ENCODE measurements at regions not wholly inside any gene's neighbourhood (a gene's known extent, or its start where the extent isn't known, plus 50 kb on each side); places are given as distances from the start of the nearest gene placed in this dataset.
"Not testable (repeated sequence)": the region's sequence is repeated elsewhere in the genome, so short reads cannot be mapped to it uniquely, and the experiment has no call there.

GRCh38 chr1:191525944-191526343 is 632.3 kb upstream of the RGS18 start:
- H3K27ac ChIP-seq (ENCODE audit: insufficient read depth in 1 of 2, low read depth in 1 of 2, low read length in 2 of 2, poor library complexity in 1 of 2, severe bottlenecking in 2 of 2); H3K4me3 ChIP-seq (ENCODE audit: control insufficient read depth in 1 of 7, extremely low read depth in 1 of 7, insufficient read depth in 4 of 7, low read depth in 2 of 7, low read length in 6 of 7); H3K36me3 ChIP-seq (ENCODE audit: control insufficient read depth in 4 of 4, insufficient read depth in 4 of 4, low read length in 3 of 4); CTCF ChIA-PET; H3K27me3 ChIP-seq (replicated peaks in 2 of 5; ENCODE audit: control insufficient read depth in 4 of 5, insufficient read depth in 5 of 5, low read length in 4 of 5); POLR2A ChIA-PET; H3K9me3 ChIP-seq (ENCODE audit: control extremely low read depth in 1 of 5, control insufficient read depth in 4 of 5, insufficient read depth in 2 of 5, low read depth in 1 of 5, low read length in 4 of 5); H3K4me1 ChIP-seq (ENCODE audit: control extremely low read depth in 1 of 4, control insufficient read depth in 4 of 4, insufficient read depth in 4 of 4, low read length in 3 of 4); DNase-seq: not testable (repeated sequence)
- WGBS (ENCODE audit: insufficient coverage) = no CpG with 5 or more reads among the region's 5 CpGs

- H3K4me3 ChIP-seq (ENCODE audit: control insufficient read depth in 1 of 7, extremely low read depth in 1 of 7, insufficient read depth in 4 of 7, low read depth in 2 of 7, low read length in 6 of 7) = no peak overlapping the region
- WGBS (ENCODE audit: insufficient coverage) = 100% methylated on average over 3 of the region's 6 CpGs
- H3K9me3 ChIP-seq (ENCODE audit: control extremely low read depth in 1 of 5, control insufficient read depth in 4 of 5, insufficient read depth in 2 of 5, low read depth in 1 of 5, low read length in 4 of 5) = no peaks in the 10 kb centered on the region
- H3K36me3 ChIP-seq (ENCODE audit: control insufficient read depth in 4 of 4, insufficient read depth in 4 of 4, low read length in 3 of 4) = no peaks in the 10 kb centered on the region
- H3K27me3 ChIP-seq (replicated peaks in 2 of 5; ENCODE audit: control insufficient read depth in 4 of 5, insufficient read depth in 5 of 5, low read length in 4 of 5) = no peaks in the 10 kb centered on the region
- CTCF ChIA-PET = no interaction called here
- H3K27ac ChIP-seq (ENCODE audit: insufficient read depth in 1 of 2, low read depth in 1 of 2, low read length in 2 of 2, poor library complexity in 1 of 2, severe bottlenecking in 2 of 2) = no peak overlapping the region
- H3K4me1 ChIP-seq (ENCODE audit: control extremely low read depth in 1 of 4, control insufficient read depth in 4 of 4, insufficient read depth in 4 of 4, low read length in 3 of 4) = no peaks in the 10 kb centered on the region
- DNase-seq = no peak
- POLR2A ChIA-PET = no interaction called here
Measured at GRCh38 chr1:191528275-191528674, 630.0 kb upstream of the RGS18 start.

GRCh38 chr1:191530928-191531327 is 627.3 kb upstream of the RGS18 start:
- H3K36me3 ChIP-seq (ENCODE audit: control insufficient read depth in 4 of 4, insufficient read depth in 4 of 4, low read length in 3 of 4) = no peaks in the 10 kb centered on the region
- no peaks in the 10 kb centered on the region for H3K9me3 ChIP-seq (ENCODE audit: control extremely low read depth in 1 of 5, control insufficient read depth in 4 of 5, insufficient read depth in 2 of 5, low read depth in 1 of 5, low read length in 4 of 5)
- no peak overlapping the region for H3K27ac ChIP-seq (ENCODE audit: insufficient read depth in 1 of 2, low read depth in 1 of 2, low read length in 2 of 2, poor library complexity in 1 of 2, severe bottlenecking in 2 of 2)
- H3K4me3 ChIP-seq (ENCODE audit: control insufficient read depth in 1 of 7, extremely low read depth in 1 of 7, insufficient read depth in 4 of 7, low read depth in 2 of 7, low read length in 6 of 7) = no peak overlapping the region
- no peak for DNase-seq
- ChIA-PET CTCF (no interaction called here), POLR2A (no interaction called here)
- H3K4me1 ChIP-seq (ENCODE audit: control extremely low read depth in 1 of 4, control insufficient read depth in 4 of 4, insufficient read depth in 4 of 4, low read length in 3 of 4) = no peaks in the 10 kb centered on the region
- H3K27me3 ChIP-seq (replicated peaks in 2 of 5; ENCODE audit: control insufficient read depth in 4 of 5, insufficient read depth in 5 of 5, low read length in 4 of 5) = no peaks in the 10 kb centered on the region

DNA sequence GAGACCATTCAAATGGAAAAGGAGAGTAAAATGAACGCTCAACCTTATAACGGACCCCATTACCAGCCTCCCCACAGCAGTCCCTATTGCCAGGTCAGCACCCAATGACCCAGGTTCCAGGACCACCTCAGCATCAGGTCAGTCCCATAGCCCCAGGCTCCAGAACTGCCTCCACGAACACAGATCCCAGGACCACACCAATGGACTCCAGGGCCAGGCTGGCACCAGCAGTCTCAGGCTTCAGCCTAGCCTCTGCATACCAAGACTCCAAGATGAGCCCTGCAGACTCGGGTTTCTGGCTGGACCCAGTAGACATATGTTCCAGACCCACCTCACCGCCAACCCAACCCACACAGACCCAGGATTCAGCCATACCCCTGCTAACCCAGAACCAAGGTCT is 625.0 kb upstream of the RGS18 start:
- no peak overlapping the region for H3K27ac ChIP-seq (ENCODE audit: insufficient read depth in 1 of 2, low read depth in 1 of 2, low read length in 2 of 2, poor library complexity in 1 of 2, severe bottlenecking in 2 of 2)
- H3K9me3 ChIP-seq (ENCODE audit: control extremely low read depth in 1 of 5, control insufficient read depth in 4 of 5, insufficient read depth in 2 of 5, low read depth in 1 of 5, low read length in 4 of 5) = peaks cover 0 to 9% (median 0%) of the 10 kb centered on the region in 5 experiments
- no peaks in the 10 kb centered on the region for H3K4me1 ChIP-seq (ENCODE audit: control extremely low read depth in 1 of 4, control insufficient read depth in 4 of 4, insufficient read depth in 4 of 4, low read length in 3 of 4)
- H3K27me3 ChIP-seq (replicated peaks in 2 of 5; ENCODE audit: control insufficient read depth in 4 of 5, insufficient read depth in 5 of 5, low read length in 4 of 5) = no peaks in the 10 kb centered on the region
- 100% methylated on average over 4 of the region's 5 CpGs for WGBS (ENCODE audit: insufficient coverage)
- no peak for DNase-seq
- ChIA-PET CTCF (no interaction called here), POLR2A (no interaction called here)
- H3K4me3 ChIP-seq (ENCODE audit: control insufficient read depth in 1 of 7, extremely low read depth in 1 of 7, insufficient read depth in 4 of 7, low read depth in 2 of 7, low read length in 6 of 7) = no peak overlapping the region
- H3K36me3 ChIP-seq (ENCODE audit: control insufficient read depth in 4 of 4, insufficient read depth in 4 of 4, low read length in 3 of 4) = no peaks in the 10 kb centered on the region

- no peaks in the 10 kb centered on the region for H3K4me1 ChIP-seq (ENCODE audit: control extremely low read depth in 1 of 4, control insufficient read depth in 4 of 4, insufficient read depth in 4 of 4, low read length in 3 of 4)
- H3K4me3 ChIP-seq (ENCODE audit: control insufficient read depth in 1 of 7, extremely low read depth in 1 of 7, insufficient read depth in 4 of 7, low read depth in 2 of 7, low read length in 6 of 7) = no peak overlapping the region
- DNase-seq = no peak
- no peaks in the 10 kb centered on the region for H3K36me3 ChIP-seq (ENCODE audit: control insufficient read depth in 4 of 4, insufficient read depth in 4 of 4, low read length in 3 of 4)
- H3K9me3 ChIP-seq (ENCODE audit: control extremely low read depth in 1 of 5, control insufficient read depth in 4 of 5, insufficient read depth in 2 of 5, low read depth in 1 of 5, low read length in 4 of 5) = peaks cover 0 to 9% (median 0%) of the 10 kb centered on the region in 5 experiments
- WGBS (ENCODE audit: insufficient coverage) = 100% methylated on average over 2 of the region's 2 CpGs
- H3K27ac ChIP-seq (ENCODE audit: insufficient read depth in 1 of 2, low read depth in 1 of 2, low read length in 2 of 2, poor library complexity in 1 of 2, severe bottlenecking in 2 of 2) = no peak overlapping the region
- H3K27me3 ChIP-seq (replicated peaks in 2 of 5; ENCODE audit: control insufficient read depth in 4 of 5, insufficient read depth in 5 of 5, low read length in 4 of 5) = no peaks in the 10 kb centered on the region
- CTCF ChIA-PET = no interaction called here
- POLR2A ChIA-PET = no interaction called here
Measured at GRCh38 chr1:191536791-191537429, 621.4 kb upstream of the RGS18 start.

- POLR2A ChIA-PET = no interaction called here
- no peaks in the 10 kb centered on the region for H3K36me3 ChIP-seq (ENCODE audit: control insufficient read depth in 4 of 4, insufficient read depth in 4 of 4, low read length in 3 of 4)
- CTCF ChIA-PET = no interaction called here
- H3K4me3 ChIP-seq (ENCODE audit: control insufficient read depth in 1 of 7, extremely low read depth in 1 of 7, insufficient read depth in 4 of 7, low read depth in 2 of 7, low read length in 6 of 7) = no peak overlapping the region
- peaks cover 0 to 7% (median 0%) of the 10 kb centered on the region in 5 experiments for H3K9me3 ChIP-seq (ENCODE audit: control extremely low read depth in 1 of 5, control insufficient read depth in 4 of 5, insufficient read depth in 2 of 5, low read depth in 1 of 5, low read length in 4 of 5)
- WGBS (ENCODE audit: insufficient coverage) = no CpG with 5 or more reads among the region's 1 CpG
- no peaks in the 10 kb centered on the region for H3K4me1 ChIP-seq (ENCODE audit: control extremely low read depth in 1 of 4, control insufficient read depth in 4 of 4, insufficient read depth in 4 of 4, low read length in 3 of 4)
- no peaks in the 10 kb centered on the region for H3K27me3 ChIP-seq (replicated peaks in 2 of 5; ENCODE audit: control insufficient read depth in 4 of 5, insufficient read depth in 5 of 5, low read length in 4 of 5)
- DNase-seq = no peak
- H3K27ac ChIP-seq (ENCODE audit: insufficient read depth in 1 of 2, low read depth in 1 of 2, low read length in 2 of 2, poor library complexity in 1 of 2, severe bottlenecking in 2 of 2) = no peak overlapping the region
Measured at GRCh38 chr1:191541758-191542157, 616.5 kb upstream of the RGS18 start.

DNA sequence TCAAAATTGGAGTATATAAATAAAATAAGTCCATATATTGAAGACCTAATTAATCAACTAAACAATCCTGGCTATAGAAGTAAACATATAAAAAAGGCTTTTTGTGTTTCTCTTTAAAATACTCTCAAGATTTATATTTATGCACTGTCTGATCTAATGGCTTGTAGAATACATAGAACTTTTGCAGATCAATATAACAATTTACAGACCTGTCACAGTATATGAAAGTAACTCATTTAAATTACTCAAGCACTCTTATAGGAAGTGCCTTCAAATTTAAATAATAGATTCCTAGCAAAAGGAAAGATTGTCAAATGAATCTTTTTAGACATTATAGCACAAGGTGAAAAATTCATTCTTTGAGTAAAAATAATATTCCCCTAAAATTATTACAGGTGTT is 615.8 kb upstream of the RGS18 start:
- H3K4me3 ChIP-seq (ENCODE audit: control insufficient read depth in 1 of 7, extremely low read depth in 1 of 7, insufficient read depth in 4 of 7, low read depth in 2 of 7, low read length in 6 of 7) = no peak overlapping the region
- CTCF ChIA-PET = no interaction called here
- no peak for DNase-seq
- H3K36me3 ChIP-seq (ENCODE audit: control insufficient read depth in 4 of 4, insufficient read depth in 4 of 4, low read length in 3 of 4) = no peaks in the 10 kb centered on the region
- H3K27ac ChIP-seq (ENCODE audit: insufficient read depth in 1 of 2, low read depth in 1 of 2, low read length in 2 of 2, poor library complexity in 1 of 2, severe bottlenecking in 2 of 2) = no peak overlapping the region
- H3K27me3 ChIP-seq (replicated peaks in 2 of 5; ENCODE audit: control insufficient read depth in 4 of 5, insufficient read depth in 5 of 5, low read length in 4 of 5) = no peaks in the 10 kb centered on the region
- peaks cover 0 to 4% (median 0%) of the 10 kb centered on the region in 5 experiments for H3K9me3 ChIP-seq (ENCODE audit: control extremely low read depth in 1 of 5, control insufficient read depth in 4 of 5, insufficient read depth in 2 of 5, low read depth in 1 of 5, low read length in 4 of 5)
- POLR2A ChIA-PET = no interaction called here
- H3K4me1 ChIP-seq (ENCODE audit: control extremely low read depth in 1 of 4, control insufficient read depth in 4 of 4, insufficient read depth in 4 of 4, low read length in 3 of 4) = no peaks in the 10 kb centered on the region
